Spleen (tissue), 11 donors: ENCODE measurements at regions not wholly inside any gene's neighbourhood (a gene's known extent, or its start where the extent isn't known, plus 50 kb on each side); places are given as distances from the start of the nearest gene placed in this dataset.

Experiments
- DNase-seq: peaks from one replicate; pipeline ENCODE4 v3.0.0-alpha.2; 2020
- H3K27ac ChIP-seq, 8 donors: fragments of 200-600 bp; sonication (generic) in 7 of 8; 1 replicate in 4 of 8; 2 replicates in 4 of 8; pipeline versions ENCODE4 v1.5.0 to v1.8.0; 2016 to 2021; ENCODE audit warnings: inconsistent platforms in 4 of 8, mild to moderate bottlenecking in 4 of 8, moderate library complexity in 1 of 8
- H3K27me3 ChIP-seq, 7 donors: fragments of 200-600 bp; sonication (generic) in 6 of 7; replicated peaks in 1 of 7; 1 replicate in 4 of 7; 2 replicates in 3 of 7; pipeline versions ENCODE4 v1.5.0 to v1.8.0; 2016 to 2021; ENCODE audit warnings: inconsistent platforms in 3 of 7, mild to moderate bottlenecking in 1 of 7
- H3K36me3 ChIP-seq, 6 donors: fragments of 200-600 bp; sonication (generic) in 5 of 6; 1 replicate in 4 of 6; 2 replicates in 2 of 6; pipeline versions ENCODE4 v1.5.0 to v1.8.0; 2016 to 2021; ENCODE audit warnings: inconsistent platforms in 2 of 6
- H3K4me1 ChIP-seq, 6 donors: fragments of 200-600 bp; sonication (generic) in 5 of 6; 1 replicate in 3 of 6; 2 replicates in 3 of 6; pipeline versions ENCODE4 v1.5.0 to v1.8.0; 2016 to 2021; ENCODE audit warnings: inconsistent platforms in 3 of 6
- H3K4me3 ChIP-seq, 8 donors: fragments of 200-600 bp; sonication (generic) in 7 of 8; 1 replicate in 4 of 8; 2 replicates in 4 of 8; pipeline versions ENCODE4 v1.5.0 to v1.8.0; 2016 to 2021; ENCODE audit warnings: inconsistent platforms in 4 of 8, mild to moderate bottlenecking in 4 of 8, moderate library complexity in 2 of 8
- H3K9me3 ChIP-seq, 8 donors: fragments of 200-600 bp; sonication (generic) in 7 of 8; 1 replicate in 4 of 8; 2 replicates in 4 of 8; pipeline versions ENCODE4 v1.5.0 to v1.8.0; 2016 to 2021; ENCODE audit warnings: inconsistent platforms in 4 of 8
- CTCF ChIP-seq, 11 experiments: fragments of 200-600 bp in 7 of 11; fragments of 450-650 bp in 4 of 11; sonication (generic) in 4 of 11; IDR thresholded peaks in 8 of 11; conservative IDR thresholded peaks in 3 of 11; 1 replicate in 7 of 11; 2 replicates in 4 of 11; pipeline versions ENCODE4 v1.4.0 to v1.8.0; 2016 to 2021; ENCODE audit warnings: antibody characterized with exemption in 11 of 11, inconsistent platforms in 4 of 11, mild to moderate bottlenecking in 1 of 11
- POLR2A ChIP-seq, 3 donors: fragments of 450-650 bp; IDR thresholded peaks; one replicate each; pipeline ENCODE4 v1.5.1; 2017; ENCODE audit warnings: antibody characterized with exemption in 3 of 3, mild to moderate bottlenecking in 1 of 3
- POLR2AphosphoS5 ChIP-seq, 3 donors: sonication (generic); formaldehyde crosslinking; IDR thresholded peaks; one replicate each; pipeline ENCODE4 v1.5.1; 2017; ENCODE audit warnings: antibody characterized with exemption in 3 of 3
- WGBS, 5 donors: extraction: QIAGEN DNeasy Blood & Tissue Kit in 3 of 5; methylation state at CpG; one replicate each; pipeline versions ENCODE4 v1.1.5 to v1.1.7; 2013 to 2018; 5-methylcytosine and 5-hydroxymethylcytosine counted together
- intact Hi-C: fragments of 100-400 bp; cut with DNase I; formaldehyde crosslinking; loops from one replicate; pipeline ENCODE4 v1.15.0; 2023; ENCODE audit warnings: low total_unique reads
- donor health status: healthy with polysubstance abuse.
- donor health status: DM: no; HTN: no; CAD: no; lungs with moderate emphysema.
- donor health status: DM: no; HTN: no; CAD: no.
- donor health status: Bipolar disorder and iron deficiency.
- donor health status: healthy.
- donor health status: DM: no; HTN: no; CAD: no.
- donor health status: DM: yes; HTN: yes; CAD: no.

GRCh38 chr7:79806161-79806734 lies 328.4 kb upstream of the GNAI1 start:
- 46 to 59% (median 54%) methylated on average over 6 of the region's 6 CpGs for WGBS, 5 donors
- Histone ChIP-seq H3K27ac (peak overlapping the region in 2 of 8 donors; percentile 23 to 41), H3K4me3 (no peak overlapping the region), H3K36me3 (no peaks in the 10 kb centered on the region), H3K4me1 (no peaks in the 10 kb centered on the region), H3K9me3 (peaks cover 0 to 6% (median 0%) of the 10 kb centered on the region in 8 donors), H3K27me3 (no peaks in the 10 kb centered on the region)
- no peak for DNase-seq
- intact Hi-C loops, result no loop called here
- TF ChIP-seq CTCF (IDR thresholded peaks at IDR 0.05 in 8 of 11, conservative IDR thresholded peaks at IDR 0.05 in 3 of 11), result peak in 2 of 11 experiments; percentile 10 to 22
- no peak for TF ChIP-seq POLR2AphosphoS5 (IDR thresholded peaks at IDR 0.05)
- TF ChIP-seq POLR2A (IDR thresholded peaks at IDR 0.05), result no peak

- H3K9me3 ChIP-seq, result no peaks in the 10 kb centered on the region
- DNase-seq, result no peak
- no peaks in the 10 kb centered on the region for H3K27me3 ChIP-seq
- no peaks in the 10 kb centered on the region for H3K4me1 ChIP-seq
- WGBS, 5 donors, result 71 to 92% (median 82%) methylated on average over 6 of the region's 6 CpGs
- no peak for TF ChIP-seq CTCF (IDR thresholded peaks at IDR 0.05 in 8 of 11, conservative IDR thresholded peaks at IDR 0.05 in 3 of 11)
- no peak for TF ChIP-seq POLR2A (IDR thresholded peaks at IDR 0.05)
- TF ChIP-seq POLR2AphosphoS5 (IDR thresholded peaks at IDR 0.05), result no peak
- intact Hi-C loops, result no loop called here
- no peak overlapping the region for H3K27ac ChIP-seq
- no peak overlapping the region for H3K4me3 ChIP-seq
- H3K36me3 ChIP-seq, result no peaks in the 10 kb centered on the region
Measured at GRCh38 chr7:79790656-79791262, 337.3 kb upstream of the MAGI2 start.

- no peaks in the 10 kb centered on the region for H3K27me3 ChIP-seq
- no peaks in the 10 kb centered on the region for H3K9me3 ChIP-seq
- TF ChIP-seq POLR2AphosphoS5 (IDR thresholded peaks at IDR 0.05) (no peak), CTCF (IDR thresholded peaks at IDR 0.05 in 8 of 11, conservative IDR thresholded peaks at IDR 0.05 in 3 of 11) (no peak), POLR2A (IDR thresholded peaks at IDR 0.05) (no peak)
- H3K4me3 ChIP-seq, result no peak overlapping the region
- H3K4me1 ChIP-seq, result no peaks in the 10 kb centered on the region
- intact Hi-C loops, result no loop called here
- no peak for DNase-seq
- no peak overlapping the region for H3K27ac ChIP-seq
- no peaks in the 10 kb centered on the region for H3K36me3 ChIP-seq
- 10 to 26% (median 14%) methylated on average over 2 of the region's 2 CpGs for WGBS, 5 donors
Measured at GRCh38 chr7:79789584-79790345, 336.3 kb upstream of the MAGI2 start.

GRCh38 chr7:79787623-79788022 lies 334.2 kb upstream of the MAGI2 start:
- Histone ChIP-seq H3K4me1 (no peaks in the 10 kb centered on the region), H3K9me3 (peaks cover 0 to 7% (median 0%) of the 10 kb centered on the region in 8 donors), H3K36me3 (no peaks in the 10 kb centered on the region), H3K27ac (no peak overlapping the region), H3K4me3 (no peak overlapping the region), H3K27me3 (no peaks in the 10 kb centered on the region)
- DNase-seq, result no peak
- WGBS, 5 donors, result 70 to 88% (median 81%) methylated on average over 3 of the region's 3 CpGs
- intact Hi-C loops, result no loop called here
- TF ChIP-seq POLR2A (IDR thresholded peaks at IDR 0.05) (no peak), POLR2AphosphoS5 (IDR thresholded peaks at IDR 0.05) (no peak), CTCF (IDR thresholded peaks at IDR 0.05 in 8 of 11, conservative IDR thresholded peaks at IDR 0.05 in 3 of 11) (no peak)
